Osteocyte (in vitro differentiated cells): ENCODE measurements at regions not wholly inside any gene's neighbourhood (a gene's known extent, or its start where the extent isn't known, plus 50 kb on each side); places are given as distances from the start of the nearest gene placed in this dataset.
"Not testable (repeated sequence)": the region's sequence is repeated elsewhere in the genome, so short reads cannot be mapped to it uniquely, and the experiment has no call there.

ENCODE experiments used
- DNase-seq: peaks from one replicate; pipeline ENCODE4 v3.0.0; 2021; ENCODE audit warnings: mixed read lengths; ENCODE audit not compliant: unreplicated experiment; ENCODE audit errors: extremely low spot score
- H3K27ac Mint-ChIP-seq: one replicate; pipeline ENCODE4 v1.8.0; 2021; ENCODE audit warnings: mild to moderate bottlenecking, mixed read lengths; ENCODE audit not compliant: unreplicated experiment
- H3K27me3 Mint-ChIP-seq: one replicate; pipeline ENCODE4 v1.8.0; 2021; ENCODE audit warnings: mixed read lengths; ENCODE audit not compliant: unreplicated experiment
- H3K36me3 Mint-ChIP-seq: one replicate; pipeline ENCODE4 v1.8.0; 2021; ENCODE audit warnings: mixed read lengths; ENCODE audit not compliant: unreplicated experiment
- H3K4me1 Mint-ChIP-seq: one replicate; pipeline ENCODE4 v1.8.0; 2021; ENCODE audit warnings: mixed read lengths; ENCODE audit not compliant: unreplicated experiment
- H3K4me3 Mint-ChIP-seq: one replicate; pipeline ENCODE4 v1.8.0; 2021; ENCODE audit warnings: mild to moderate bottlenecking, moderate library complexity, mixed read lengths; ENCODE audit not compliant: unreplicated experiment
- H3K9me3 Mint-ChIP-seq: one replicate; pipeline ENCODE4 v1.8.0; 2021; ENCODE audit warnings: mixed read lengths; ENCODE audit not compliant: unreplicated experiment
- TF ChIP-seq, protein P1 (sequence below): fragments of 200-600 bp; sonication (generic); IDR thresholded peaks from 2 replicates; pipeline ENCODE4 v1.5.0; 2021; ENCODE audit warnings: antibody characterized with exemption, mild to moderate bottlenecking, moderate library complexity

DNA sequence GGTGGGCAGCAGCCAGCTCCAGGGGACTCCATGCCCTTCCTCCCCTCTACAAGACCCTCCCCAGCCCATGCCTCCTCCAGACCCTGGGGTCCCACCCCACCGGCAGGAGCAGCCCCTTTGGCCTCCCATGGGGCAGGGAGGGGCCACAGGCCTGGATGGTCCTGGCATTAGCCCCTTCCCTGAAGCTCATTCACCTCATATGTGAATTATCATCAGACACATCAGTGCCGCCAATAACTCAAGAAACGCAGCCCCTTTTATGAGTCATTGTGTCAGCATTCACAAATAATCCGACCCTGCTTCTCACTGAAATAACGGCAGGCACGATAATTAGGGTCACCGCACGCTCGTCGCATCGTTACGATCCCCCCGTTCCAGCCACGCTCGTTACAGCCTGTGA lies 124.2 kb downstream of the BRD1 start:
- Mint-ChIP-seq H3K27ac (no peak overlapping the region), H3K36me3 (no peaks in the 10 kb centered on the region), H3K4me3 (no peak overlapping the region), H3K4me1 (no peaks in the 10 kb centered on the region), H3K27me3 (no peaks in the 10 kb centered on the region), H3K9me3 (peaks cover 10% of the 10 kb centered on the region)
- peak; percentile 80 for DNase-seq
- TF ChIP-seq, protein P1, sequence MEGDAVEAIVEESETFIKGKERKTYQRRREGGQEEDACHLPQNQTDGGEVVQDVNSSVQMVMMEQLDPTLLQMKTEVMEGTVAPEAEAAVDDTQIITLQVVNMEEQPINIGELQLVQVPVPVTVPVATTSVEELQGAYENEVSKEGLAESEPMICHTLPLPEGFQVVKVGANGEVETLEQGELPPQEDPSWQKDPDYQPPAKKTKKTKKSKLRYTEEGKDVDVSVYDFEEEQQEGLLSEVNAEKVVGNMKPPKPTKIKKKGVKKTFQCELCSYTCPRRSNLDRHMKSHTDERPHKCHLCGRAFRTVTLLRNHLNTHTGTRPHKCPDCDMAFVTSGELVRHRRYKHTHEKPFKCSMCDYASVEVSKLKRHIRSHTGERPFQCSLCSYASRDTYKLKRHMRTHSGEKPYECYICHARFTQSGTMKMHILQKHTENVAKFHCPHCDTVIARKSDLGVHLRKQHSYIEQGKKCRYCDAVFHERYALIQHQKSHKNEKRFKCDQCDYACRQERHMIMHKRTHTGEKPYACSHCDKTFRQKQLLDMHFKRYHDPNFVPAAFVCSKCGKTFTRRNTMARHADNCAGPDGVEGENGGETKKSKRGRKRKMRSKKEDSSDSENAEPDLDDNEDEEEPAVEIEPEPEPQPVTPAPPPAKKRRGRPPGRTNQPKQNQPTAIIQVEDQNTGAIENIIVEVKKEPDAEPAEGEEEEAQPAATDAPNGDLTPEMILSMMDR: no peak

DNA sequence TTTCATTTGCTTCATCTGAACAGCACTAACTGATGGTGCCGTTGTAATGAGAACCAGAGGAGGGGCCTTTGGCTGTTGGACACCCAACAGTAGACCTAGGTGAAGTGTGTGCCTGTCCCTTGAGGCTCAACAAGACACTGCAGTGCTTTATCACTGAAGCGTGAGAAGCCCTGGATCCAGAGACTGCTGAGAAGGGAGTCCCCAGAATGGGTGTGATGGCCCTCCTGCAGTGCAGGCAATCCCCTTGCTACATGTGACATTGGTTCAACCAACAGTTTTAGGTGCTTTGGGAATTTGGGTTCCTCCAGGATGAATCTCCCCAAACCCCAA lies 125.6 kb downstream of the BRD1 start:
- Mint-ChIP-seq H3K9me3 (peaks cover 25% of the 10 kb centered on the region), H3K36me3 (no peaks in the 10 kb centered on the region), H3K4me1 (no peaks in the 10 kb centered on the region), H3K27me3 (no peaks in the 10 kb centered on the region), H3K27ac (no peak overlapping the region), H3K4me3 (no peak overlapping the region)
- DNase-seq: no peak
- TF ChIP-seq, protein P1: no peak

DNA sequence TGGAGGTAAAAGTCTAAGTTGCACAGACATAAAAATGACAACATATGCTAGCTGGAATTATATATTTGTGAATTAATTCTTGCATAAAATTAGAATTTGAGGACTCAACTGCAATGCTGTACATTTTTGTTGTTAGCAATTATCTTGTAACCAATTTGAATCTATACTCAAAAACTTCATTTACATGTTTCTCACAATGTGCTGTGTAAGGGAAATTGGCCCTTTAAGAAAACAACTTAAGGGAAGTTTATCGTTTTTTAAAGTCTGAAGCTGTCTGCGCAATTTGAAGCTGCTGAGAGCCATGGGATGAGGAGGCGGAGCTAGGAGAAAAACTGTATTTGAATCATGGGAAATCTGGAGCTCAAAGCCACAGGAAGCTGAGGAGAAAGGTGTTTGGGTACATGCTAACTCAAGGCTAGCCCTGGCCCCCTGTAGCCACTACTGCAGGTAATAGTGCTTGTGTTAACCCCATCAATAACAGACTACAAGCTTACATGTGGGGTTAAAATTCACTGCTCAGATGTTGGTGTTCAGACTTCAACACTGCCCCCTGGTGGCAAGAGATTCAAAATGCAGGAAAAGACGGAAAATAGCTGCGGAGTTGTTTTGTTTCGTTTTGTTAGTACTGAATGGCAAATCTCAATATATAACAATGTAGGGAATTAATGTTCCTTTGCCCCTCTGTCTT lies 126.1 kb downstream of the BRD1 start:
- TF ChIP-seq, protein P1: peak; percentile 41
- Mint-ChIP-seq H3K27me3 (no peaks in the 10 kb centered on the region), H3K9me3 (peaks cover 26% of the 10 kb centered on the region), H3K27ac (no peak overlapping the region), H3K4me3 (no peak overlapping the region), H3K36me3 (no peaks in the 10 kb centered on the region), H3K4me1 (no peaks in the 10 kb centered on the region)
- DNase-seq: peak; percentile 64

DNA sequence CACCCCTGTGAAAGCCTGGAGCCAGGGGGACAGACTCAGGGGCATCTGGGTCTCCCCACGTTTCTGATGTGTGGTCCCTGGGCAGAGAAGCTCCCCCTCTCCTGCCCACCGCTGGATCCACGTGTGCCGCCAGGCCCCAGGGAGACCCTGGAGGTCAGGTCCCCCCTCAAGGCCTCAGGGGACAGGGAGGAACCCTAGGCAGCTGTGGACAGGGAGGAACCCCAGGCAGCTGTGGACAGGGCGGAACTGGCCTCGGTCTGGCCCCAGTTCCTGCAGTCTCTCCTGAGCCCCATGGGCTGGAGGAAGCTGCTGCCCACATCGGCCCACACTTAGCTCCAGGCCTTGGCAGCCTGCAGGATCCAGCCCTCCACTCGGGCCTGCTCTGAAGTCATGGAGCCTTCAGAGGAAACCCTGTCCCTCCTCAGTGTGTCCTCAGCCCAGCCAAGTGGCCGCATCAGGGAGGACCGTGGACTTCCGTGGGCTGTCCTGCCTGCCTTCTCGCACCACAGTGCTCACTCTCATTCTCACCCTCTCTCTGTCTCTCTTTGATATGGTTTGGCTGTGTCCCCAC lies 127.7 kb downstream of the BRD1 start:
- H3K4me1 Mint-ChIP-seq: no peaks in the 10 kb centered on the region
- TF ChIP-seq, protein P1: no peak
- DNase-seq: peak; percentile 69
- H3K27ac Mint-ChIP-seq: no peak overlapping the region
- no peaks in the 10 kb centered on the region for H3K36me3 Mint-ChIP-seq
- no peak overlapping the region for H3K4me3 Mint-ChIP-seq
- peaks cover 26% of the 10 kb centered on the region for H3K9me3 Mint-ChIP-seq
- H3K27me3 Mint-ChIP-seq: no peaks in the 10 kb centered on the region

DNA sequence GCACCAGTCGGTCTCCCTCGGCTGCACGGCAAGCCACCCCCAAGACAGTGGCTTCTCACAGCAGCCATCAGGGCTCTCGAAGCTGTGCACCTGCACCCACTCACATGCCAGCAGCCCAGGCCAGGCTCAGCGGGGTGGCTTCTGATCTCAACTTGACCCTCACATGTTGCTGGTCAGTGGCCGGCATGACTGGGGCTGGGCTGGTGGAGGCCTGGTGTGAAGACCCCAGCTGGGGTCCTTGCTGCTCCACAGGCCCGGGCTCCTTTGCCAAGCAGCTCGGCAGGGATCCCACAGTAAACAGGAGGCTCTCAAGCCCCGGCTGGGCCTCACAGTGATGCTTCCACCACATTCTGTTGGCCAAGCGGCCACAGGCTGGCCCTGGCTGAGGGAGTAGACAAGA lies 128.2 kb downstream of the BRD1 start:
- H3K27ac Mint-ChIP-seq: no peak overlapping the region
- TF ChIP-seq, protein P1: no peak
- no peaks in the 10 kb centered on the region for H3K36me3 Mint-ChIP-seq
- H3K27me3 Mint-ChIP-seq: no peaks in the 10 kb centered on the region
- DNase-seq: no peak
- no peaks in the 10 kb centered on the region for H3K4me1 Mint-ChIP-seq
- H3K4me3 Mint-ChIP-seq: no peak overlapping the region
- H3K9me3 Mint-ChIP-seq: peaks cover 26% of the 10 kb centered on the region

DNA sequence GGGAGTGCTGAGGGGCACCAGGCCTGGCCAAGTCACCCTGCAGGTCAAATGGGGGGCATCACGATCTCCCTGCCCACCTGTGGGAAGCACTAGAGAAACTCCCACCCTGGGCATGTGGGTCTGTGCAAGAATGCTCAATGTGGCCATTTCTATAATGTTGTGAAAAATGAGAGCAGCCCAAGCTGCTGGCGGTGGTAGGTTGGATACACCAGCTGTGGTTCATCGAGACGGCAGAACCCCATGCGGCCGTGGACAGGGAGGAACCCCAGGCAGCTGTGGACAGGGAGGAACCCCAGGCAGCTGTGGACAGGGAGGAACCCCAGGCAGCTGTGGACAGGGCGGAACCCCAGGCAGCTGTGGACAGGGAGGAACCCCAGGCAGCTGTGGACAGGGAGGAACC lies 129.1 kb downstream of the BRD1 start:
- H3K36me3 Mint-ChIP-seq, H3K27ac Mint-ChIP-seq, DNase-seq, H3K27me3 Mint-ChIP-seq, H3K4me3 Mint-ChIP-seq, H3K4me1 Mint-ChIP-seq: not testable (repeated sequence)
- H3K9me3 Mint-ChIP-seq: peaks cover 24% of the 10 kb centered on the region
